Liver (tissue), 3 donors: ENCODE measurements at regions not wholly inside any gene's neighbourhood (a gene's known extent, or its start where the extent isn't known, plus 50 kb on each side); places are given as distances from the start of the nearest gene placed in this dataset.

Source experiments
- EGR1 ChIP-seq, 2 donors: IDR thresholded peaks; 2 replicates each; pipeline ENCODE4 v1.6.1; 2016 to 2018; ENCODE audit warnings: antibody characterized with exemption in 2 of 2, low read depth in 2 of 2
- FOXA2 ChIP-seq: IDR thresholded peaks from 2 replicates; pipeline ENCODE4 v1.6.1; 2016; ENCODE audit warnings: antibody characterized with exemption
- GABPA ChIP-seq, 2 donors: IDR thresholded peaks in 1 of 2; conservative IDR thresholded peaks in 1 of 2; 2 replicates each; pipeline ENCODE4 v1.6.1; 2016; ENCODE audit warnings: antibody characterized with exemption in 2 of 2, mild to moderate bottlenecking in 1 of 2, moderate library complexity in 1 of 2
- HNF4A ChIP-seq, 2 donors: conservative IDR thresholded peaks; 2 replicates each; pipeline ENCODE4 v1.6.1; 2016; ENCODE audit warnings: antibody characterized with exemption in 2 of 2, mild to moderate bottlenecking in 2 of 2
- JUND ChIP-seq, 2 donors: IDR thresholded peaks; 2 replicates each; pipeline ENCODE4 v1.6.1; 2016; ENCODE audit warnings: antibody characterized with exemption in 2 of 2
- TAF1 ChIP-seq: conservative IDR thresholded peaks from 2 replicates; pipeline ENCODE4 v1.6.1; 2016; ENCODE audit warnings: antibody characterized with exemption, mild to moderate bottlenecking
- YY1 ChIP-seq: IDR thresholded peaks from 2 replicates; pipeline ENCODE4 v1.6.1; 2016; ENCODE audit warnings: antibody characterized with exemption, mild to moderate bottlenecking
- TF ChIP-seq, protein P1 (sequence below): fragments of 150-350 bp; IDR thresholded peaks from 2 replicates; pipeline ENCODE4 v1.5.1; 2017; ENCODE audit warnings: improper control_type of control experiment, low read depth, low read length; ENCODE audit not compliant: missing input control
- TF ChIP-seq, protein P2 (sequence below): IDR thresholded peaks from 2 replicates; pipeline ENCODE4 v1.6.1; 2016; ENCODE audit warnings: antibody characterized with exemption
- TF ChIP-seq, protein P3 (sequence below): IDR thresholded peaks from 2 replicates; pipeline ENCODE4 v1.6.1; 2016; ENCODE audit warnings: antibody characterized with exemption
- donor health status: healthy.
- donor health status: healthy.

DNA sequence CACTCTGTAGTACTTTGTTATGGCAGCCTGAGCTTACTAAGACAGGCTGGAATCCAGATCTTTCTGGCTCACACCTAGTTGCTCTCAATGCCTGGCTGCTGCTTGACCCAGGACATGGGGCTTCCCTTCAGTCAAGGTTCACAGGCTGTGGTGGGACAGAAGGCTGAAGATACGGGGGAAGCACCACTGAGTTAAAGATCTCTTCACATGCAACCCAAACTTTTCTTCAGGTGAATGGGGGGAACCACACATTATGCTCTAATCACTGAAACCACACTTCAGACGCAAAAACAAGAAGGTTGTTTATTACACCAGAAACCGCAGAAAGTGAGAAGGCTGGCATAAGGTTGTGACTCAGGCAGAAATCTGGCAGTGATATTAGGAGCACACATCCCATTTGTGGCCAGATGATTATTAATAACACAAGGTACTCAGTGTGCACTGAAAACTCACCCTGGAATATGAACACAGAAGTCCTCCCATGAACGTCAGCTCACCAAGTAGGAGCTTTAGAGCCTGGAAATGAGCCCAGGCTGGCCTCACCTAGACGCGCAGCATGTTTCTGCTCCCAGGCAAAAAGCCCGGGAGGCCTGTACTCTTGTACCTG lies 230.5 kb upstream of the CHRNA7 start:
- TF ChIP-seq, protein P1, sequence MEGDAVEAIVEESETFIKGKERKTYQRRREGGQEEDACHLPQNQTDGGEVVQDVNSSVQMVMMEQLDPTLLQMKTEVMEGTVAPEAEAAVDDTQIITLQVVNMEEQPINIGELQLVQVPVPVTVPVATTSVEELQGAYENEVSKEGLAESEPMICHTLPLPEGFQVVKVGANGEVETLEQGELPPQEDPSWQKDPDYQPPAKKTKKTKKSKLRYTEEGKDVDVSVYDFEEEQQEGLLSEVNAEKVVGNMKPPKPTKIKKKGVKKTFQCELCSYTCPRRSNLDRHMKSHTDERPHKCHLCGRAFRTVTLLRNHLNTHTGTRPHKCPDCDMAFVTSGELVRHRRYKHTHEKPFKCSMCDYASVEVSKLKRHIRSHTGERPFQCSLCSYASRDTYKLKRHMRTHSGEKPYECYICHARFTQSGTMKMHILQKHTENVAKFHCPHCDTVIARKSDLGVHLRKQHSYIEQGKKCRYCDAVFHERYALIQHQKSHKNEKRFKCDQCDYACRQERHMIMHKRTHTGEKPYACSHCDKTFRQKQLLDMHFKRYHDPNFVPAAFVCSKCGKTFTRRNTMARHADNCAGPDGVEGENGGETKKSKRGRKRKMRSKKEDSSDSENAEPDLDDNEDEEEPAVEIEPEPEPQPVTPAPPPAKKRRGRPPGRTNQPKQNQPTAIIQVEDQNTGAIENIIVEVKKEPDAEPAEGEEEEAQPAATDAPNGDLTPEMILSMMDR: no peak
- TF ChIP-seq YY1: no peak
- TF ChIP-seq, protein P2, sequence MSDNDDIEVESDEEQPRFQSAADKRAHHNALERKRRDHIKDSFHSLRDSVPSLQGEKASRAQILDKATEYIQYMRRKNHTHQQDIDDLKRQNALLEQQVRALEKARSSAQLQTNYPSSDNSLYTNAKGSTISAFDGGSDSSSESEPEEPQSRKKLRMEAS: no peak
- no peak for TF ChIP-seq EGR1 (IDR thresholded peaks at IDR 0.05; ENCODE audit: low read depth in 2 of 2)
- no peak for TF ChIP-seq TAF1
- no peak for TF ChIP-seq GABPA (IDR thresholded peaks at IDR 0.05 in 1 of 2, conservative IDR thresholded peaks at IDR 0.05 in 1 of 2)
- TF ChIP-seq, protein P3, sequence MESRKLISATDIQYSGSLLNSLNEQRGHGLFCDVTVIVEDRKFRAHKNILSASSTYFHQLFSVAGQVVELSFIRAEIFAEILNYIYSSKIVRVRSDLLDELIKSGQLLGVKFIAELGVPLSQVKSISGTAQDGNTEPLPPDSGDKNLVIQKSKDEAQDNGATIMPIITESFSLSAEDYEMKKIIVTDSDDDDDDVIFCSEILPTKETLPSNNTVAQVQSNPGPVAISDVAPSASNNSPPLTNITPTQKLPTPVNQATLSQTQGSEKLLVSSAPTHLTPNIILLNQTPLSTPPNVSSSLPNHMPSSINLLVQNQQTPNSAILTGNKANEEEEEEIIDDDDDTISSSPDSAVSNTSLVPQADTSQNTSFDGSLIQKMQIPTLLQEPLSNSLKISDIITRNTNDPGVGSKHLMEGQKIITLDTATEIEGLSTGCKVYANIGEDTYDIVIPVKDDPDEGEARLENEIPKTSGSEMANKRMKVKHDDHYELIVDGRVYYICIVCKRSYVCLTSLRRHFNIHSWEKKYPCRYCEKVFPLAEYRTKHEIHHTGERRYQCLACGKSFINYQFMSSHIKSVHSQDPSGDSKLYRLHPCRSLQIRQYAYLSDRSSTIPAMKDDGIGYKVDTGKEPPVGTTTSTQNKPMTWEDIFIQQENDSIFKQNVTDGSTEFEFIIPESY: no peak
- TF ChIP-seq HNF4A (conservative IDR thresholded peaks at IDR 0.05): no peak
- no peak for TF ChIP-seq FOXA2
- TF ChIP-seq JUND (IDR thresholded peaks at IDR 0.05): no peak
